Stimulated activated CD4-positive, alpha-beta T cell treated with anti-CD3 and anti-CD28 coated beads, Interleukin-12 subunit alpha, Interleukin-12 subunit beta, amount 100 ng/mL, for 4 hours (primary cell): ENCODE measurements at regions not wholly inside any gene's neighbourhood (a gene's known extent, or its start where the extent isn't known, plus 50 kb on each side); places are given as distances from the start of the nearest gene placed in this dataset.

Experiments
- DNase-seq: peaks from one replicate; pipeline ENCODE4 v3.0.0-alpha.2; 2020

DNA sequence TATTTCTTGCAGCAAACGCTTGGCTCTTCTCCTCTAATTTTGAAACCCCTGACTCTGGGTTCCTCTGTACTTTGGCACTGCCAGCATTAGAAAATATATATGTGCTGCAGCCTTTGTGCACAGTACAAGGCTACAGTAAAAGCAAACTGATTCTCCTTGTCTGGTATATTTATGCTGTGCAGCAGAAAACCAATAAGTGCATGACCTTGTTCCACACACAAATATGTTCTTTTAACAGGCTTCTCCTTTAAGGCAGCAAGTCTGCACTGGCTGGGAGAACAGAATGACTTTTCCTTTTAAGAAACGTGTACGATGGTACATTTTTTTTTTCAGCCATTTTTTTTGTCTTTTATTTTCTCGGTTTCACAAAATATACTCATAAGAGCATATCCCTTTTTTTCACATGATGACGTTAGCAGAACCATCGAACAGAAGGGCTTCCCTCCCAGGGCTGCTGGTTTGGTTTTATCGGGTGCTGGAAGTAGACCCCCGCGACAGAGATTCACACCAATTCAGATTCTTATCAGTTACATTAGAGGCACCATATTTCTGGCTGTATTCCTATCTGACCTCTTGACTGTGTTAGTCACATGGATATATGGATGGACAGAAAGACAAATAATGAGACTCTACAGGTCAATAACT, 129.9 kb upstream of the ARID1B start:
- DNase-seq = no peak

DNA sequence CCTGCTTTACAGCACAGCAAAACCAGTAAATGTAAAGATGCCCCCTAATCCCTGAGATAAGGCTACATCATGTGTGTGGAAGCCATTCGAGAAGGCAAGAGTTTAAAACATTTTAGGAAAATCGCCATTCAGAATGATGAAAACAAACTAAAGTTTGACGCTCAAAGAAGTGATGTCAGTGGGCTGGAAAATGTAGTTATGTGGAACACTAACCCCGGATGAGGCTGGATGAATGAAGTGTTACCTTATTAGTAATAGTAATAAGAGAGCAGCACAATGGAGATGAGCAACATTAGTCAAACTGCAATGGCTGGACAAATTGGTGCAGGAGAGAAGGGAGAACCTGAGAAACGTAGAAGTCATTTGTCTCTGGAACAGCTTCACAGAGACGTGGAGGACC, 130.7 kb upstream of the ARID1B start:
- DNase-seq = no peak

DNA sequence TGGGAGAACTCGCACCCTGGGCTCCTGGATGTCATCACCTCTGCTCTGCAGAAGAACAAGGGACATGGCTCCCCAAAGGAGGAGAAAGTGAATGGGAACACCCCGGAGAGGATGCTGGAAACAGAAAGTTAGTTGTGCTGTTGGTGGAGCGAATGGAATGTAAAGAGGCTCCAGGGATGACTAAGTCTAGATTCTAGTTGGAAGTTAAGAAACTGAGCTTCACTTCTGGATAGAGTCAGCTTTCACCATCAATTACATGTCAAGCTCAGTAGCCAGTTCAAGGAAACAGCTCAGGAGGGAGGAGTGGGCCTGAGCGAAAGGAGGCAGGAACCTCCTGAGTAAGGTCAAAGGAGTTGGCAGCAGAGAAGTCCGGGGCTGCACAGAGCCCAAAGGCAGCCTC, 132.1 kb upstream of the ARID1B start:
- no peak for DNase-seq

DNA sequence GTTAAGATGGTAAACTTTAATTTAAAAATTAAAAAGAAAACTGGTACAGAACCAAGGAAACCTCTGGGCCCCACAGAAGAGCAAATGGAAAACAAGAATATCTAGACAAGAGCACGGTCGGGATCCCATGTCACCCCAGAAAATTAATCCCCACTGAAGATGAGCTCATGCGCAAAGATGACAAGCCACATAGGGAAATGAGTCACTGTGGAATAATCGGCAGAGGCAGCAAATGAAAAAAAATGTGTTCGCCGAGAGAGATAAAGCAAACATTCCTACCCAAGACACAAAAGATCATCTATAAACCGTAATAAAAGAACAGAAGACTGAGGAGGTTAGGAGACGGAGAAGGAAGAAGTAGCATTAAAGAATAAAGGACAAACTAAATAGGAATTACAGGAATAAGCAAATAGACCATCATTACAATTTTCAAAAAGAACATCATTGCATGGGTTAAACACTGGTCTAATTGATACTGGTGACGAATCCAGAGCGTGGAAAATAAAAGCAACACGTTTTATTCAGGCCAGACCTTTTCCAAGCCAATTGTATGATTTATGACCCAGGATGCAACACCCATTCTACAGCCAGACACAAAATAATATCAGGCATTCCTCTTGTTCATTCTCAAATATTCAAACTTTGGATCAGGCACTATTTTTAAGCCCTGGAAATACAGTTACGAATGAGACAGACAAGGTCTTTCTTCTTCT, 138.0 kb upstream of the ARID1B start:
- no peak for DNase-seq

DNA sequence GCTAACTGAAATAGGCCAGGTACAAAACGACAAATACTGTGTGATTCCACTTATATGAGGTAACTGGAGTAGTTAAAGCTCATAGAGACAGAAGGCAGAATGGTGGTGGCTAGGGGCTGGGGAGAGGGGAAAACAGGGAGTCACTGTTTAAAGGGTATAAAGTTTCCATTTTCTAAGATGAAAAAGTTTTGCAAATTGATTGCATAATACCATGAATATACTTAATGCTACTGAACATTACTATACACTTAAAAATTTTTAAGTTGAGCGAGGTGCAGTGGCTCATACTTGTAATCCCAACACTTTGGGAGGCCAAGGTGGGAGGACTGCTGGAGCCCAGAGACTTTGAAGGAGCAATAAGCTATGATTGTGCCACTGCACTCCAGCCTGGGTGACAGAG, 138.6 kb upstream of the ARID1B start:
- DNase-seq = no peak

DNA sequence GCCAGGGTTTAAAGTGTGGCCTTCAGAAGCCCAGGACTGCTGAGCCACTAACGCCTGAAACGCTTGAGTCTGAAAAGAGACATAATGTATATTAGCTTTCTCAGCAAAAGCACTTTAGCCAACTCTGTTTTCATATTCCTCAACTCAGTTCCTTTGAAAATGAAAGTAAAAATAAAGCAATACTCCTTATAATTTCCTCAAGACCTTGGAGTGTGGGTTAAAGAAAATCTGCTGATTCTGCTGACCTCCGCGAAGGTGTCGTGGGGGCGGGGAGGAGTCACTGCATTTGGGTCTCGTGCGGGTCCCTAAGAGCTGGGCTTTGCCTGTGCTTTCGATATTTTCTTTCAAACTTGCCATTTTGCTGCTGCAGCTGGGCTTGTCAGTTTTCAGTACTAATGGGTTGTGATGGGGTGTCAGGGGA, 142.2 kb upstream of the ARID1B start:
- DNase-seq = no peak

DNA sequence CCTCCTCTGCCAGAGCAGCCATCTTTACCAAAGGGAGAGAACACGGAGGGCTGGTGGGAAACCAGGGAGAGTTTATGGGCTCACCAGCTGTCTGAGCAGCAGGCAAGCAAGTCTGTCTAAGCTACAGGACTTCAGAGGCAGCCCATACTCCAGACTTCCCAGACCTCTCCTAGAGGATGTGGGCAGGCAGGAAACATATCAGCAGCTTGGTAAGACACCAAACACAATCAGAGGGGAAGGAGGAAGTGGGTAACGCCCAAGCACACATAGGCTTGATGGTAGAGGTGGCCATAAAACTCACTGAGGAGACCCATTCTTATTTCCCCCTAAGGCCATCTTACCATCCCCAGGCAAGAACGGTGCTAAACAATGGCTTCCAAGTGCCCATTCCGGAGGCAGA, 143.1 kb upstream of the ARID1B start:
- no peak for DNase-seq

DNA sequence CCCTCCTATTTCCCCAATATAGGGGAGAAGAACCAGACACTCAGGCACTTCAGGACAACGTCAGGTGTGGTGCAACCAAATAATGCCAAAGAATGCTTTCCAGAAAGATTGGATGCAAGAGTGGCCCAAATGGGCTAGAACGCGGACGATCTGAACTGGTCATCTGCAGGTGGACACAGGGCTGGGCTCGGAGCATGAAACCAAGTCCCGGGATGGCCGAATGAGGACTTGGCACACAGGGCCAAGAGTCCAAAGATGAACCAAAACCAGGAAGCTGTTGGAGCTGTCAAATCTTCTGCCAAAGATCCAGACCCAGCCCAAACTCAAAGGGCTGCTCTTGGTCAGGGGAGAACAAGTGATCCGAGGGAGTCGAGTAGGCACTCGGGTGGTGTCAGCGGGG, 143.9 kb upstream of the ARID1B start:
- no peak for DNase-seq

DNA sequence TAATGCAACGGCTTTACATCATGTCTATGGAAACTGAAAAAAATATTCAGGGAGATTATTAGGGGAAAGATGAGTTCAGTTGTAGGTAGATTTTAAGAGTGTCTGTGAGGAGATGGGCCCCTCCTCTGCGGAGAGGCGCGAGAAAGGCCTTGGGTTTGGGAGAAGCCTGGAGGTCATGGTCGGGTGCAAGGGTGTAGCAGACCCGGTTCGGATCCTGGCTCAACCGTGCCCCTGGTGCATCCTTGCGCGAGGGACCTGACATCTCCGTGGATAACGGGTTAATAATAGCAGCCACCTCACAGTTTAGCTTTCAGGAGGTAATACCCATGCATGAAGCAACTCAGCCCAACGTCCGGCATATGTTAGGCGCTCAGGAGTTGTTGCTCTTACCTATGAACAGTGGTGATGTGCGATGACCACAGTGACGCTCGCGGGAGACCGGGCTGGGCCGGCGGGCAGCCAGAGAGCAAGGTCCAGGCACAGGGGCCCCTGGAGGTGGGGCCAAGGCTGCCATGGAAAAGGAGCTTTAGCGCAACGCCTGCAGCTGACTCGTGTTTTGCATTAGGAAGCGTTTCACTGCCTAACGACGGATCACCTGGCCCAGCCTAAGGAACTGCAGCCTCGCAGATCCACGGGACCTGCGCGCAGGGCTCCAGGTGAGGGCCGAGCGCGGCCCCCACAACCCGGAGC, 146.4 kb upstream of the ARID1B start:
- DNase-seq = no peak

DNA sequence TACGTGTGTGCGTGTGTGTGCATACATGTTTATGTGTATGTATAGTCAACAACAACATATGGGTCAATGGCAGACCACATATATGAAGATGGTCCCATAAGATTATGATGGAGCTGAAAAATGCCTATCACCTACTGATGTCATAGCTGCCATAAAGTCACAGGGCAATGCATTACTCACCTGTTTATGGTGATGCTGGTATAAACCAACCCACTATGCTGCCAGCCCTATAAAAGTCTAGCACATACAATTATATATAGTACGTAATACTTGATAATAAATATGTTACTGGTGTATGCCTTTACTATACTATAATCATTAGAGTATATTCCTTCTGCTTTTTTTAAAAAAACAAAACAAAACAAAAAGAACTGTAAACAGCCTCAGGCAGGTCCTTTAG, 148.4 kb upstream of the ARID1B start:
- no peak for DNase-seq

DNA sequence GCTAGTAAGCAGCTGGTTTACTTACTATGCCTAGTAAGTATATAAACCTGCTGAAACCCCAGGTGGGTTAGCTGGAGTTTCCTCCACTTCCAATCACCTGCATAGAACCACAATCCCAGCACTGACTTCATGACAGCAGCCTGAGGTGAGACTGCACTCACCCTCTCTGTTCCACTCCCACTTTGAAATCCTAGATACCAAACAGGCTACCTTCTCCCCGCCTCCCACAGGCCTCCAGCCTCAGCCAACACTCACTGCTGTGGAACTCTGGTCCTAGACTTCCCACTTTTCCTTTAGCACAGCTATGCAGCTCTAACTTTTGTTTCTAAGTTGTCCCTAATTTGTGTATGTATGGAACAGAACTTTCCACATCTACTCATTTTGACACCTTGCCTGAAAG, 149.7 kb upstream of the ARID1B start:
- DNase-seq = no peak

DNA sequence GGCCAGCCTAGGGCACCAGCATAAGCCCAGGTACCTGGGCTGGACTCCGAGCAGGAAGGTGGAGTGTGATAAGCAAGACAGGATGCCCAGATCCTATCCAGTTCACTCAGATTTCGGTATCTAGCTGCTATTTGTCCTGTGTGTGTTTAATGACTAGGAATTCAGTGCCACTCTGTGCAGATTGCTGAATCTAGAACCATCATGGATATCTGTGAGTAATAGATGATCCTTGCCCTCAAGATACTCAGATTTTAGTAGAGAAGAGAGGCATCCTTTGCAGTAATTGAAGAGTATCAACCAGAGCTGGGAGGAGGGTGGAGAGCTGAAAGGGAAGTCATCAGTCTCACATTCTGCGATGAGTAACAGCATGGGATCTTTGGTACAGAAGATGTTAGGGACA, 155.0 kb upstream of the ARID1B start:
- no peak for DNase-seq

DNA sequence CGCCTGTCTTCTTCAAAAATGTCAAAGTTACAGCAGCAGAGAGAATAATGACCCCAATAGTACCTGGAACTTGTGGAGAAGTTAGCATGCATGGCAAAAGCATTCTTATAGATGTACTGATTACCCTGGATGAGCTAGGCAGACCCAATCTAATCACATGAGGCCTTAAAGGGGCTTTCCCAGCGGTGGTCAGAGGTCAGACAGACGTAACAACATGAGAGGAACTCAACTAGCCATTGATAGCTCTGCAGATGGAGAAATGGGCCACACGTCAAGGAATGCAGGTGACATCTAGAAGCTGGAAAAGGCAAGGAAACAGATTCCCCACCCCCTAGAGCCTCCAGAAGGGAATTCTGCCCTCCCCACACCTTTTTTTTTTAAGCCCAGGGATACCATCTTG, 156.8 kb upstream of the ARID1B start:
- DNase-seq = no peak

DNA sequence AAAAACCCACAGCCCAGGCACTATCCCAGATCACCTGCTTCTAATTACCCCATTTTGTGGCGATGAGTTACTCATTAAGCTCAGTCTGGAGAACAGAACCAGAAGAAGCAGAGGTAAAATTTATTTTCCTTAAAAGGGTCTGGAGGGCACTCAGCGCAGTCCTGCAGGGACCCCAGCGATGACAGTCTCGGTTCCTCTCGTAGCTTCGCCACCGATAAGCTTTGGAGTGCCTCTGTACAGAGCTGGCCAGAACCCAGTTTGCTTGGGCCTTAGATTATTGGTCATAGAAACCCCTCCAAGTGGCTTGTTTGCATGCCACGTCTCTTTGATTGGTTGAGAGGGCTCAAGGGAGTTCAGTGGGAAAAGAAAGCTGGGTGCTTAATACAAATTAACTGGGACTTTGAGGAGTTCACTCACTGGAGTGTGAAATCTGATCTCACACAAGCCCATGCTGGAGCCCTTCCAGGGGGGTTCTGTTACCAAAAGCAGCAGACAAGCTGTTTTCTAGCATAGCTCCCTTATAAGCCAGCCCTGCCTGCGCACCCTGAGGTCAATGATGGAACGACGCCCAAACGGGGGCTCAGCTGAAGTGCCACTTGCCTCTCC, 158.5 kb upstream of the ARID1B start:
- no peak for DNase-seq

DNA sequence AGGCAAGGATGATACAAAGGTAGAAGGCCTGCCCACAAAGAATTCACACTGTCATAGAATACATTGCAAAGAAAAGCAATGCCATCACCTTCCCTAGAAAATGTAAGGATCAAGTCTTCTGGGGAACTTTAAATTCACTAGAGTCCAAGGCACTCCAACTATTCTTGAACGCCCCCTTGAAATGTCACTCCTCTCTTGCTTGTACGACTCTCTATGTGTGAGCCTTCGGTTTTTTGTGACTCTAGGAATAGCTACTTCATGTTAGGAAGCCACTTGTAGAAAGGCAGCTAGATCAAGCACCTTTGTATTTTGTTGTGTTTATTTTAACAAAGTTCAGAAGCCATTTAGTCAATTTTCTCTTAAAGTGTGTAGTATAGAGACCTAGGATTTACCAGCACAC, 159.2 kb upstream of the ARID1B start:
- no peak for DNase-seq

DNA sequence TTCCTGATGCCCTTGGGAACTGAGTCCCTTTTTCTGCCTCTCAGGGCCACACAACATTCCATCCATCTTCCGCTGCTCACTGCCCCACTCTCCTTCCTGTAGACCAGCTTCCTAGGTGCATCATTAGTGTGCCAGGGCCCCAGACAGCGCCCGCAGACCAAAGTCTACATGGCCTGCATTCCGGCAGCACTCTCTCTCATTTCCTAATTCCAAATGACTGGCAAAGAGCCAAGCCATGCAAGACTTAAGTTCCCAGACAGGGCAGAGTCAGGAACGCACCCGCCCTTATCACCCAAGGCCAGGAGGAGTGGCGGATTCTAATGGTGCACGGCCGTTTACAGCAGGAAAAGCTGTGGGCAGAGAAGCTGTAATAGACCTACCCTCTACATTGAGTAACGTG, 159.8 kb upstream of the ARID1B start:
- no peak for DNase-seq

DNA sequence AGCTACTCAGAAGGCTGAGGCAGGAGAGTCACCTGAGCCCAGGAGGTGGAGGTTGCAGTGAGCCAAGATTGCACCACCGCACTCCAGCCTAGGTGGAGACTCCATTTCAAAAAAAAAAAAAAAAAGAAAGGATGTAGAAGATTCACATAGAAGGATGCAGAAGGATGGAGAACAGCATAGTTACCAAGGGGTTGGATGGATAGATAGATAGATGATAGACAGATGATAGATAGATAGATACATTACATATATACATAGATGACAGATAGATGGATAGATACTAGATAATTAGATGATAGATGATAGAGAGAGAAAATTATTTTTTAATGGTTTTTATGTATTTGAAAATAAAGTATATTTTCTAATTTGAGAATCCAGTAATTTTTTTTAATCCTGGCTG, 160.7 kb upstream of the ARID1B start:
- DNase-seq = no peak

DNA sequence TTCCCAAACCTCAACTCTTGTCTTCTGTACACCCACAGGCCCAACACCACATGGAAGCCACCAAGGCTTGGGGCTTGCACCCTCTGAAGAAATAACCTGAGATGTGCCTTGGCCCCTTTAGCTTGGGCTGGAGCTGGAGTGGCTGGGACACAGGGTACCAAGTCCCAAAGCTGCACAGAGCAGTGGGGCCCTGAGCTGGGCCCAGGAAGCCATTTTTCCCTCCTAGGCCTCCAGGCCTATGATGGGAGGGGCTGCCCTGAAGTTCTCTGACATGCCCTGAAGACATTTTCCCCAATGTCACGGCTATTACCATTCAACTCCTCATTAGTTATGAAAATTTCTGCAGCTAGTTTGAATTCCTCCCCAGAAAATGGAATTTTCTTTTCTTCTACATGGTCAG, 163.2 kb upstream of the ARID1B start:
- no peak for DNase-seq

DNA sequence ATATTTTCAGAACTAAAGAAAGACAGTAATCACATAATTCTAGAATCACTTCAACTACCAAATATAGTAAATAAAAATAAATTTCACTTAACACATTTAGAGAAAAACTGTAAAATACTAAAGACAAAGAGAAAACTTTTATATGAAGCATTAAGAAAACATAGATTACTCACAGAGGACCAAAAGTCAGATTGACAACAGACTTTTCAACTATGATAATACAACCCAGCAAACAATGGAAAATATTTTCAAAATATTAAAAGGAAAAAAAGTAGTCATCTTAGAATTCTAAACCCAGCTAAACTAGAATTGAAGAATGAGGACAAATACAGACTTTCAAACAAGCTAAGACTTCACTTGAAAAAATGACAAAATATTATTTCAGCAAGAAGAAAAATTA, 164.8 kb upstream of the ARID1B start:
- no peak for DNase-seq

DNA sequence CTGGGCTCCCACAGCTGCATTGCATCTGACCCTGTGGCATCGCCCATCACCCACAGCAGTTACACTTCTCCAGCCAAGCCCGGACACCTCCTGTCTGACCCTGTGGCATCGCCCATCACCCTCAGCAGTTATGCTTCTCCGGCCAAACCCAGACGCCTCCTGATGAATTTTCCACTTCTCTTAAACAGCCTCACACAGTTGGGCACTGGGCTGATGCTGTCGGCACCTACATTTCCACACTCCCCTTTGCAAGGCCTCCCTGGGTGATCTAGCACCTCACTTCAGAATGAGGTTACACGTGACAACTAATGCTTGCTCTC, 175.2 kb upstream of the ARID1B start:
- DNase-seq = no peak

DNA sequence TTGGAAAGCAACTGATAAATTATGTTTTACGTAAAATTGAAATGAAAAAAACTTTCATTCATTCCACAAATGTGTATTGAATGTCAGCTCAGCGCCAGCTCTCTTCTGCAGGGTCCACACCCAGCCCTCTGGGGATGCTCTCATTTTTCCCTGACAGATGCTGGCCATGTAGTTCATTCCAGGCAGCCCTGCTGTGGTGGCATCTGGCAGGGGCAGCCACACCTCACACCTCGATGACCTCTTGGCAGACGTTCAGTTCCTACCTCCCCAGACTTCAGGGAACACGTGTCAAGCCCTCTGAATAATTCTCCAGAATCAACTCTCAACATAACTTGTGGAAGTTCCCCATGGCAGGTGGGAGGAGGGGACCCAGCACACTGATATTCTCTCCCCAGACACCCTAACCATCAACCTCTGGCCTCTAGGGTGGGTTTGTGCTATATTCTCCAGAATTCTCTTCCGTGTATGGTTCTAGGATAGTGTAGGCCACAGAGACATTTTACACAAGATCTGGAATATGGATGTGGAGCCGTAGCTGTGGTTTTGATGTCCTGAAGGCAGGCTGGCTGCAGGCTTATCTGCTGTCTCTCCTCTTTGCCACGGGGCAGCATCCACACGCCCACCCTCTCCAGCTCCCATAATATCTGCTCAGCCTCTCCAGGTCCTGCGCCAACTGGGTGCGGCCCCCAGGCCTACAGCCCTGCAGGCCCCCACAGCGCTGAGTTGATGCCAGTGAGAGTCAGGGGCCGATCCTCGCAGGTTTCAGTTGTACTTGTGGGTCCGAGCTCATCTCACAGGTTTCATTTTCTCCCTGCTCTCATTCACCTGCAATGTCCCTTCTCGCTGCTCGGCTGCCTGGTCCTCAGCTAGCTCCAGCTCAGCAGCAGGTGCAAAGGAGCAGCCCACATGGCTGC, 175.8 kb upstream of the ARID1B start:
- DNase-seq = no peak

DNA sequence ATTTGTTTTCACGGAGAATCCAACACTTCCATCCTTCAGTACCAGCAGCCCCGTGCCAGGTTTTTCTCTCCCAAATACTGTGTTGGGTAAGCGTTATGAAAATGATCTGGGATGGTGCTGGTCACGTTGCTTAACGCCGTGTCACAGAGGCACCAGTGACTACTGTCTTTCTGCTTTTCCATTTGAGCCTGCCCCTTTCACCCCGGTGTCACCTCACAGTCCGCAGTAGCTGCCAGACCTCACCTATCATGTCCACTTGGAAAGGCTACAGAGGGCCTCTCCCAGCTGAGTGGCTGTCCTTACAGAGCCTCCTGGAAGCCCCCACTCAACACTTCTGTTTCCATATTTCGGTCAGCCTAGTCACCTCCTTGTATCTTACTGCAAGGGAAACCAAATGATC, 176.5 kb upstream of the ARID1B start:
- DNase-seq = no peak

DNA sequence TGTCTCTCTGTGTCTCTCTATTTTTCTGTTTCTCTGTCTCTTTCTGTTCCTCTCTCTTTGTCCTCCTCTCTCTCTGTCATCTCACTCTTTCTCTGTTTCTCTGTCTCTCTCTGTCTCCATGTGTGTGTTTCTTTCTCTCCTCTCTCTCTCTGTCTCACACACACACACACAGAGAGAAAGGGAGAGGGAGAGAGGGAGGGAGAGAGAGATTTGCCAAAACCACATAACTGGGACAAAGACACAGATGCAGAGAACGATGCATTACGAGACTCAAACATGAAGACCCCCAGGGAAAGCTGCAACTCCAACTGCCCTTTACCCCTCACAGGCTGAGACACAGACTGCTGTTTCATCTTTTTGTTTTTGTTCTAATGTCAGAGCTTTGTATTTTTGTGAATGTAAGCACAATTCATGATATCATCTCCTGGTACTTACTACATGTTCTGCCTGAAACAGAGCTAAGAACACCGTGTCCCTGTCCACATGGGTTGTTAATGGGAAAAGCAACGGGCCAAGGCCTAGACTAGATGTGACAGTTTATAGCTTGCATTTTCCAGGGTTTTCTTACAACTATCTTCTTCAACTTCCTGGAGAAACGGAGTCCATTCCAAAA, 177.1 kb upstream of the ARID1B start:
- DNase-seq = no peak
